HG03457 (cell line): ENCODE measurements at regions not wholly inside any gene's neighbourhood (a gene's known extent, or its start where the extent isn't known, plus 50 kb on each side); places are given as distances from the start of the nearest gene placed in this dataset.
A peak's percentile ranks its signal among the peaks of the same experiment; 100 is the strongest.
"Not testable (repeated sequence)": the region's sequence is repeated elsewhere in the genome, so short reads cannot be mapped to it uniquely, and the experiment has no call there.

Source experiments
- ATAC-seq: cut with Tn5 transposase; IDR thresholded peaks from one replicate; pipeline ENCODE4 v1.9.1; 2021; ENCODE audit warnings: moderate number of reproducible peaks; ENCODE audit not compliant: unreplicated experiment

DNA sequence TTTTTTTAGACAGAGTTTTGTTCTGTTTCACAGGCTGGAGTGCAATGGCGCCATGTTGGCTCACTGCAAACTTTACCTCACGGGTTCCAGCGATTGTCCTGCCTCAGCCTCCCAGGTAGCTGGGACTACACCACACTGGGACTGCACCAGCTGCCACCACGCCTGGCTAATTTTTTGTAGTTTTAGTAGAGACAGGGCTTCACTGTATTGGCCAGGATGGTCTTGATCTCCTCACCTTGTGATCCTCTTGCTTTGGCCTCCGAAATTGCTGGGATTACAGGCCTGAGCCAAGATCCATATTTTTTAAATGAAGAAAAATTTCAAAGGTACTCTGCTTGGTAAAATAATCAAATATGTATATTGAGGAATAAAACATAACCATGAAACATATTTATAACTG lies 195.8 kb upstream of the TPTE start:
- peak; percentile 100 for ATAC-seq

DNA sequence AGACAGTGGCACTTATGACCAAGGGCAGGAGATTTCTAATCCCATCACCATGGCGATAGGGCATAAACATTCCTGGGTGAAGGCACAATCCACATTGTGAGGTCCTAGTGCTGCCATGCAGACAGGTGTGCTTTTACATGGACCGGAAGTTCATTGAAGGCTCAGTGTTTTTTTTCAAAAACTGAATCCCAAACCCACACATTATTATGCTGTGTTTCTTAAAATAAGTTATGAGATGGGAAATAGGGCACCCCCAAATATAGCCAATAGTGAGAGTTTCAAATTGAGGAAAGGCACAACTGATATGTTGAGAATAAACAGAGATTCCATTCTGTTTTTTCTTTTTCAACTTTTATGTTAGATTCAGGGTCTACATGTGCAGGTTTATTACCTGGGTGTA lies 195.2 kb upstream of the TPTE start:
- not testable (repeated sequence) for ATAC-seq

DNA sequence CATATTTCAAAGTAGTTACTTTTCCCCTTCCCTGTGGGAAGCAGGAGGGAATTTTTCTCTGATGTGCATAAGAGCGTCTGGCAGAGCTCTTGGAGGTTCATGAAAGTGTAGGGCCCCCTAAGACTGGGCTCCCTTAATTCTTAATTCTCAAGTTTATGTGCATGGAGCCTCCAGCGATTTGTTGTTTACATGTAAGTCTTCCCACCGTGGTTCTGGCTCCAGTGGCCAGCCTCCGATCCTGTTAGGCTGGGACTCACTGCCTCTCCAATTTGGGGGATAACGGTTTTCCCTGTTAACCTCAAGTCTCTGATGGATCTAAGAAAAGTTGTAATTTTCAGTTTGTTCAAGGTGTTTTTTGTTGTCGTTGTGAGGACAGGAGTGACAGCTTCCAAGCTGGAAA lies 192.7 kb upstream of the TPTE start:
- ATAC-seq: not testable (repeated sequence)

DNA sequence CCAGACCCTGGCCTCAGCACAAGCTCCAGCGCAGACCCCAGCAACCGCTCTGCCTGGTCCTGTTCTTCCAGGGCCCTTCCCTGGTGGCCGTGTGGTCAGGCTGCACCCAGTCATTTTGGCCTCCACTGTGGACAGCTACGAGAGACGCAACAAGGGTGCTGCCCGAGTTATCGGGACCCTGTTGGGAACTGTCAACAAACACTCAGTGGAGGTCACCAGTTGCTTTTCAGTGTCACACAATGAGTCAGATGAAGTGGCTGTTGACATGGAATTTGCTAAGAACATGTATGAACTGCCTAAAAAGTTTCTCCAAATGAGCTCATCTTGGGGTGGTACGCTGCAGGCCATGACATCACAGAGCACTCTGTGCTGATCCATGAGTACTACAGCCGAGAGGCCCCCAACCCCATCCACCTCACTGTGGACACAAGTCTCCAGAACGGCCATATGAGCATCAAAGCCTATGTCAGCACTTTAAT lies 190.7 kb upstream of the TPTE start:
- ATAC-seq: not testable (repeated sequence)

DNA sequence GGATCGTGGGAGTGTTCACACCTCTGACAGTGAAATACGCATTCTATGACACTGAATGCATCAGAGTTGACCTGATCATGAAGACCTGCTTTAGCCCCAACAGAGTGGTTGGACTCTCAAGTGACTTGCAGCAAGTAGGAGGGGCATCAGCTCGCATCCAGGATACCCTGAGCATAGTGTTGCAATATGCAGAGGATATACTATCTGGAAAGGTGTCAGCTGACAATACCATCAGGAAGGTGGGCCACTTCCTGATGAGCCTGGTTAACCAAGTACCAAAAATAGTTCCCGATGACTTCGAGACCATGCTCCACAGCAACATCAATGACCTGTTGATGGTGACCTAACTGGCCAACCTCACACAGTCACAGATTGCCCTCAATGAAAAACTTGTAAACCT lies 190.2 kb upstream of the TPTE start:
- ATAC-seq: not testable (repeated sequence)

DNA sequence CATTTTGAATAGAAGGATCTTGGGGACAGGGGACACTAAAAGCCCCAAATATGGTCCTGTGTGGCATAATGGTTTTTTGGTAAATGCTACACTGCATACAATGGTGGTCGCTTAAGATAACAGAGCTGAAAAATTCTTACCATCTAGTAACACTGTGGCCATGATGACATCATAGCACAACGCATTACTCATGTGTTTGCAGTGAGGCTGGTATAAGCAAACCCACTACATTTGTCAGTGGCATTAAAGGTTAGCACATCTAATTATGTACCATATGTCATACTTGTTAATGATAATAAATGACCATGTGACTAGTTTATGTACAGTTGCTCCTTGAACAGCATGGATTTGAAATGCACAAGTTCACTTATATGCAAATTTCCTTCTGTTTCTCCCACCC lies 188.4 kb upstream of the TPTE start:
- ATAC-seq: not testable (repeated sequence)

DNA sequence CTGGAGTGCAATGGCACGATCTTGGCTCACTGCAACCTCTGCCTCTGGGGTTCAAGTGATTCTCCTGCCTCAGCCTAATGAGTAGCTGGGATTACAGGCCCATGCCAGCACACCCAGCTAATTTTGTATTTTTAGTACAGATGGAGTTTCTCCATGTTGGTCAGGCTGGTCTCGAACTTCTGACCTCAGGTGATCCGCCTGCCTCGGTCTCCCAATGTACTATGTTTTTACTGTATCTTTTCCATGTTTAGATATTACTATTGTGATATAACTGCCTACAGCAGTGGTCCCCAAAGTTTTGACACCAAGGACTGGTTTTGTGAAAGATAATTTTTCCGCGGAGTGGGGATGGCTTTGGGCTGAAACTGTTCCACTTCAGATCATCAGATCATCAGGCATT lies 187.0 kb upstream of the TPTE start:
- not testable (repeated sequence) for ATAC-seq

DNA sequence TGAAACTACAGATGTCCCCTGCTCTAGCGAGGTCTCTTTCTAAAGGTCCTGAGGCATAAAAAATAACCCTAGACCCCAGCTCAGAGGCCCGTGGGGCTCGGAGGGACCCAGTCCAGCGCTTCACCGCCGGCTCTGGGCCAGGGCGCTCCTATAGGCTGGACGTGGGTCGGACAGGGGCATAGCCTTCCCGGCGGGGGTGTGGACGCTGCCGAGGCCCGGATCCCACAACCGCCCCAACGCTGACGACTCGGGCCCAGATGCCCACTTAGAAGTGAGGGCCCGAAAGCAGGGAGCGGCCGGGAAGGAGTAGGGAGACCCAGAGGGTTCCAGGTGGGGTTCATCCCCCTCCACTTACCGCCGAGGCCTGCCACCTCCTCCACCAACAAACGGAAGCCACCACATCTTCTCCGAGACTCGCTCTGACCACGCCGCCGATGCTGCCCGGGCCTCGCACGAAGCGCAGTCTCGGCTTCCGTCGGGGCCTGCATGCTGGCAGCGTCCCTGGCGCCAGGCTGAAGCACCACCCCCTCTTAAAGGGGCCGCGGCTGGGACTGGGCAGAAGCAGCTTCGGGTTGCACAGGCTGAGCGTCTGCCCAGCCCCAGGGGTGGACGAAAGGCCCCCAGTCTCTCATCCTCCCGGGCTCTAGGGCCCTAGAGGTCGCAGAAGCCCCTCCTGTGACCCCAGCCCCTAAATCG lies 179.0 kb upstream of the TPTE start:
- ATAC-seq: not testable (repeated sequence)

DNA sequence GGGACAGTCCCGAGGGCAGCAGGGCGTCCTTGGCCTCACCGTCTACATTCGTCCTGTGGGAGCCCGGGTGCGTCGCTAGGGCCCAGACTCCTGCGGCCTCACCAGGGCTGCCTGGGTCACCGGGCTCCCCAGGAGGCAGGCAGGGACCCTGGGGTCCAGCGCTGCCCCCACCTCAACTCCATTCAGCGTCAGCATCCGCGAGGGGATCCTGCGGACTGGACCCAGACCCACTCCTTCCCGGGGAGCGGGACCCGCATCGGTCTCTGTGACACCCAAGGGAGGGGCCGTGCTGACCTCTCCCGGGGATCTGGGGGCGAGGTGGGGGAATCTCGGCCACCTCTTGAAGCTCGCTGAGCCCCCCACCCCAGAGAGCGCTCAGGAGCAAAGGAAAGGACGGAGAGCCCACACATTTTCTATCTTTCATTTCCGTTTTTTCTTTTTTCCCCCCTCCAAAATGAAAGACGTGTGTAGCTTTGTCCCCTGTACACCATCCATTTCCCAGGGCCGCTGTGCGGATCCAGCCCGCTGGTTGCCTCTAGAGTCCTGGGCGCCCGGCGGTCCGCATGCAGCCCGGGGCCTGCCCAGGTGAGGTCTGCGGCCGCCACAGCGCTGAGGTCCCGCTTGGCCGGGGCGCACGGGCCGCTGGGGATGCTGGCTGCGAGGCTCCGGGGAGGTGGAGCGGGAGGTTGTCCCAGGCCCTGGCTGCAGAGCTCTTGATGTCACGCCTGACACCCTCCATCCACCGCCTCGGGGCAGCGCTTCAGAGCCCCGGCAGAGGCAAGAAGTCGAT lies 178.0 kb upstream of the TPTE start:
- not testable (repeated sequence) for ATAC-seq

DNA sequence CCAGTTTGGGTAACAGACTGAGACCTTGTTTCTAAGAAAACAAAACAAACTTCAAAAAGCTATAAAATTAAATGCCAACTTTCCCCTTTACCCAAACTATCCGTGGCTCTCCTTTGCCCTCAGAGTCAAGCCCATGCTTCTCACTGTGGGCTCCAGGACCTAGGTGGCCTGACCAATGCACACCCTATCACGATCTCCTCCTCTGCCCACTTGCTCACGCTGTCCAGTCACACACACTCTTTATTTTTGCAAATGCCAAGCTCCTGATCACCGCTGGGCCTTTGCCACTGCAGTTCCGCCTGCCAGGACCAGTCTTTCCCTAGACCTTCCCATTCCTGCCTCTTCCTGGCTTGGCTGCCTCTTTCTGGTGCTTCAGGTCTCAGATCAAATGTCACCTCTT lies 177.1 kb upstream of the TPTE start:
- ATAC-seq: not testable (repeated sequence)

DNA sequence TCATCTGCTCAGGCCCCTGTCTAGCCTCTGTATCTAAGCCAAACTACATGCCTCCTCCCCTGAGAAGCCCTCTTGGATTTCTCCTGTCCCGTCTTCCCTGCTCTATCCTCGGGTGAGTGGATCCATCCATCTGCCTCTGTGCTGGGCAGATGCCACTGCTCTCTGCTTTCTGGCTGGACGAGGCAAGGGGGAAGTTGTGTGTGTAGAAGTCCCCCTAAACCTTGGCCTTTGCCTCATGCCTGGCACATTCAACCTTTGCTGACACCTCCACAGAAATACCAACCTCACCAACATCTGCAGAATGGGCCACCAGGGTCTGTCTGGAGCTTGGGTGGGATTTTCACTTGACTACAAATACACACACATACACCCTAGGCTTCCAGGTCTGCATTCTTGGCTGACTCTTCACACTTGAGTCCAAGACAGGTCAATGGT lies 176.2 kb upstream of the TPTE start:
- not testable (repeated sequence) for ATAC-seq

DNA sequence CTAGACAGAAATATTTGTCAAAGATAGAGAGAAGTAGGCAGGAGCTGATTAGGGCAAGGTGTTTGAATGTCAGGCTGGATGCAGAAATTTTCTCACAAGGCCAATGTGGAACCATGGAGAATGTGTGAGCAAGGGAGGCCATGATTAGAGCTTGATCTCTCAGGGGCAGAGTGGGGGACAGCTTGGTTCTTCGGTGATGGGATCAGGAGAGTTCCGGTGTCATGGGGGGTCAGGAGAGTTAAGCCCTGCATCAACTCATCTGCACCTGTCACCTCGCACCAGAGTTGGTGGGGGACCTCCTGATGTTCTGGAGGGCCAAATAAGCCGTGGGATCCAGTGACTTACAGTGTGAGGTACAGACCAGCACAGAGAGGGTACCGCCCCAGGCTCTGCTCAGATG lies 175.1 kb upstream of the TPTE start:
- not testable (repeated sequence) for ATAC-seq

DNA sequence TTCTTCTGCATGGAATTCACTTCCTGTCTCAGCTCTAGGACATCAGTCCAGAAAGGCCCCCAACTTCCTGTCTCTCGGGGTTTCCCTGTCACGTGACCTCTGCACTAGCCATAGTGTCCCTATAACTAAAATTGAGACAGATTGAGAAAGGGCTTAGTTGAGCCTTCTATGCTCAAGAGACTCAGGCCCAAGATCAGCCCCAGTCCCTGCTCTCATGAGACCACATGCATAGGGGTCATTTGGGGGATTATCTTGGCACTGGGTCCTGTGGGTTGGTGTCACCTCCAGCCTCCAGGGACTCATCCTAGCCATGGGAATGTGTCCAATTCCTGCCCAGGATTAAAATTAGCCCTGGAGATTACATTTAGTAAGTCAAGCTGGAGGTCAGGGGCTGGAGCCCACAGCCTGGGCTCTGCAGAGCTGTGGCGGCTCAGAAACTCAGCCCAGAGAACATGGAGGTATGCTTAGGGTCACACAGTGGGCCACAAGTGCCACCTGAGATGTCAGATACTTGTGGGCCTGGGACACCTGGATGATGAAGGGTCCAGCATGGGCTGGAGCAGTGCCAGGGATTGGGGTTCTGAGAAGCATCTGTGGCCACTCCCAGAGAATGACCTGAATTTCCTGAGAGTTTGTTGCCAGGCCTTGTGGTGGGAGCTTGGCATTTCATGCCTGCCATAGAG lies 174.3 kb upstream of the TPTE start:
- ATAC-seq: not testable (repeated sequence)

DNA sequence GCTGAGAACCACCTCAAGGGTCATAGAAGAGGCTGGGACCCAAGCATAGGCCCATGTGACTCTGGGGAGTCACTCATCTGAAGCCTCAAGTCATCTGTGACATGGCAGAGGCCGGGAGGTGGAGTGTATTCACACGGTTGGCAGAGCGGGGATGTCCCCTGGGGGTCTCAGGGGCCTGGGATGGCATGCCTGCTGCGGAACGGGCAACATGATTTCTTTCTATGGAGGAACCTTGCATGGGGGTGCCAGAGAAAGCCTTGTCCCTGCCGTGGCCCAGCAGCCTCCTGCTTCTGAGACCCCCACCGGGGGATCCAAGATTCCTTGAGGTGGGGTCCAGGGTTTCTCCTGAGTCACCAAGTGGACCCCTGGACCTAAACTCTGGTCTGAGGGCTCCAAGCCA lies 173.7 kb upstream of the TPTE start:
- not testable (repeated sequence) for ATAC-seq

DNA sequence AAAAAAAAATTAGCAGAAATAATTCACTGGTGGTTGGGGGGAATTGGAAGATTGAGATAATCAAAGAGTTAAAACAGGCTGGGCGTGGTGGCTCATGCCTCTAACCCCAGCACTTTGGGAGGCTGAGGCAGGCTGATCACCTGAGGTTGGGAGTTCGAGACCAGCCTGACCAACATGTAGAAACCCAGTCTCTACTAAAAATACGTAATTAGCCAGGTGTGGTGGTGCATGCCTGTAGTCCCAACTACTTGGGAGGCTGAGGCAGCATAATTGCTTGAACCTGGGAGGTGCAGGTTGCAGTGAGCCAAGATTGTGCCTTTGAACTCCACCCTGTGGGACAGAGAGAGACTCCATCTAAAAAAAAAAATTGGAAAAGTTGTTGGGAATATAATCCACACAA lies 173.2 kb upstream of the TPTE start:
- not testable (repeated sequence) for ATAC-seq

DNA sequence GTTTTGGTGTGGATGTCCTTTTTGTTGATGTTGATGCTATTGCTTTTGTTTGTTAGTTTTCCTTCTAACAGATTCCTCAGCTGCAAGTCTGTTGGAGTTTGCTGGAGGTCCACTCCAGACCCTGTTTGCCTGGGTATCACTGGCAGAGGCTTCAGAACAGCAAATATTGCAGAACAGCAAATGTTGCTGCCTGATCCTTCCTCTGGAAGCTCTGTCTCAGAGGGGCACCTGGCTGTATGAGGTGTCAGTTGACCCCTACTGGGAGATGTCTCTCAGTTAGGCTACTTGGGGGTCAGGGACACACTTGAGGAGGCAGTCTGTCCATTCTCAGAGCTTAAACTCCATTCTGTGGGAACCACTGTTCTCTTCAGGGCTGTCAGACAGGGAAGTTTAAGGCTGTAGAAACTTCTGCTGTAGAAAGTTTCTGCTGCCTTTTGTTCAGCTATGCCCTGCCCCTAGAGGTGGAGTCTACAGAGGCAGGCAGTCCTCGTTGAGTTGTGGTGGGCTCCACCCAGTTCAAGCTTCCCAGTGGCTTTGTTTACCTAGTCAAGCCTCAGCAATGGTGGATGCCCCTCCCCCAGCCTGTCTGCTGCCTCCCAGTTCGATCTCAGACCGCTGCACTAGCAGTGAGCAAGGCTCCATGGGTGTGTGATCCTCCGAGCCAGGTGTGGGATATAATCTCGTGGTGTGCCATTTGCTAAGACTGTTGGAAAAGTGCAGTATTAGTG lies 166.4 kb upstream of the TPTE start:
- not testable (repeated sequence) for ATAC-seq

DNA sequence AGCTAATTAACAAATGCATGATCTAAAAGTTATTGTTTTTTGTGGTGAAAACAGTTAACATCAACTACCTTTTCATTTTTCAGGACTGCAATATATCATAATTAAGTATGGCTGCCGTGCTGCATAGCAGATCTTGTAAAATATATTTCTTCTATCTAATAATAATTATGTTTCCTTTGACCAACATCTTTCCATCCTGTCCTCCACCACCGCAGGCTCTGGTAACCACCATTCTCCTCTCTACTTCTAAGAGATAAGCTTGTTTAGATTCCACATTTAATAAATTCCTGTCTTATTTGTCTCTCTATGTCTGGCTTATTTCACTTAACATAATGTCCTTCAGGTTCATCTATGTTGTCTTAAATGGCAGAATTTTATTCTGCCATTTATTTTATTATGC lies 162.3 kb upstream of the TPTE start:
- not testable (repeated sequence) for ATAC-seq

DNA sequence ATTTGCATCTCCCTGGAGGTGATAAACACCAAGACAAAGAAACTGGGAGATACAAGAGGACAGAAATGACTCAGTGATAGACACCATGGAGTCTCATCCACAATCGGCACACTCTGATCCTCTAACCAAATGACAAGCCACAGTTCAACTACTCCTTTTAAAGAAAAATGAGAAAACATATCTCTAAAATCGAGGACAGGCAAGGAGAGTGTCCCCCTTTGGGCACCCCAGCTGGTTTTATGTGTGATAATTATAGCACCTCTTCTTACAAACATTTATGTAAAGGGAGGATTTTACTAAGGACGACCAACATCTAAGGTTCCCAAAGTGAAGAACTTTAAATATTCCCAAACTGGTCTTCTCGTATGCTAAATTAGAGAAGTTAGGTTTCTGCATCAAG lies 161.5 kb upstream of the TPTE start:
- not testable (repeated sequence) for ATAC-seq

DNA sequence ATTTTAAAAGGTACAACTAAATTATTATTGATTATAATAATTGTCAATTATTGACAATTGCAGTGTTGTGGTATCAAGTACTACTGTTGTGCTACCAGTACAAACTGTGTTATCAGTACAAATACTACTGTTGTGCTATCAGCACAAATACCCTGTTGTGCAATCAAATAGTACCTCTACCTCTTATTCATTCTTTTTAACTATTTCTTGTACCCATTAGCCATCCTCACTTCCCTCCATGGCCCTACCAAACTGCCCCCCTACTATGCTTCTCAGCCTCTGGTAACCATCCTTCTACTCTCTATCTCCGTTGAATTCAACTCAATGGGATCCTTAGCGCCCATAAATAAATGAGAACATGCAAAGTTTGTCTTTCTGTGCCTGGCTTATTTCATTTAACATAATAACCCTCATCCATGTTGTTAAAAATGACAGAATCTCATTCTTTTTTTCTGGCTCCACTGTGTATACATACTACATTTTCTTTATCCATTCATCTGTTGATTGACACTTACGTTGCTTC lies 160.1 kb upstream of the TPTE start:
- ATAC-seq: not testable (repeated sequence)

DNA sequence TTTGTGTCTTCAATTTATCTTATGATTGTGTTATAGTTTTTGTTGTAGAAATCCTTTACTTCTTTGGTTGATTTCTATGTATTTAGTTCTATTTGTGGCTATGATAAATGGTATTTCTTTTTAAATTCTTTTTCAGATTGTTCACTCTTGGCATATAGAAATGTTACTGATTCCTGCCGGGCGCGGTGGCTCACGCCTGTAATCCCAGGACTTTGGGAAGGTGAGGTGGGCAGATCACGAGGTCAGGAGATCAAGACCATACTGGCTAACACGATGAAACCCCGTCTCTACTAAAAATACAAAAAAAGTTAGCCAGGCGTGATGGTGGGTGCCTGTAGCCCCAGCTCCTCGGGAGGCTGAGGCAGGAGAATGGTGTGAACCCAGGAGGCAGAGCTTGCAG lies 158.6 kb upstream of the TPTE start:
- not testable (repeated sequence) for ATAC-seq

DNA sequence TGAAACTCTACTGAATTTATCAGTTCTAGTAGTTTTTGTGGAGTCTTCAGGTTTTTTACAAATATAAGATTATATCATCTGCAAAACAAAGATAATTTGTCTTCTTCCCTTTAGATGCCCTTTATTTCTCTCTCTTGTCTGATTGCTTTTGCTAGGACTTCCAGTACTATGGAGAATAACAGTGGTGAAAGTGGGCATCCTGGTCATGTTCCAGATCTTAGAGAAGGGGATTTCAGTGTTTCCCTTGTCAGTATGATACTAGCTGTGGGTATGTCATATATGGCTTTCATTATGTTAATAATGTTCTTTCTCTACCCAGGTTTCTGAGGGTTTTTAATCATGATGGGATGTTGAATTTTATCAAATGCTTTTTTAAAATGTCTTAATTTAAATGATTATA lies 158.1 kb upstream of the TPTE start:
- ATAC-seq: not testable (repeated sequence)
